Activated CD4-positive, CD25-positive, alpha-beta regulatory T cell treated with anti-CD3 and anti-CD28 coated beads, Interleukin-2, amount 50 U/mL, for 16 hours (primary cell): ENCODE measurements at regions not wholly inside any gene's neighbourhood (a gene's known extent, or its start where the extent isn't known, plus 50 kb on each side); places are given as distances from the start of the nearest gene placed in this dataset.
"Not testable (repeated sequence)": the region's sequence is repeated elsewhere in the genome, so short reads cannot be mapped to it uniquely, and the experiment has no call there.

Experiments
- DNase-seq: peaks from one replicate; pipeline ENCODE4 v3.0.0-alpha.2; 2020; ENCODE audit warnings: low read depth, low spot score

- DNase-seq = no peak
Measured at GRCh38 chr2:240373289-240373885, 62.1 kb upstream of the GPC1 start.

- DNase-seq = no peak
Measured at GRCh38 chr2:240374085-240374907, 61.2 kb upstream of the GPC1 start.

GRCh38 chr2:240375024-240375645 is 60.3 kb upstream of the GPC1 start:
- no peak for DNase-seq

- DNase-seq = no peak
Measured at GRCh38 chr2:240376739-240377138, 58.7 kb upstream of the GPC1 start.

GRCh38 chr2:240377366-240377765 is 58.1 kb upstream of the GPC1 start:
- no peak for DNase-seq

- DNase-seq = no peak
Measured at GRCh38 chr2:240379089-240379636, 56.3 kb upstream of the GPC1 start.

- DNase-seq = no peak
Measured at GRCh38 chr2:240383099-240383758, 52.2 kb upstream of the GPC1 start.

GRCh38 chr2:240383871-240384700 is 51.4 kb upstream of the GPC1 start:
- no peak for DNase-seq

- no peak for DNase-seq
Measured at GRCh38 chr2:240384711-240385450, 50.6 kb upstream of the GPC1 start.

- not testable (repeated sequence) for DNase-seq
Measured at GRCh38 chr2:240385451-240386161, 49.9 kb upstream of the GPC1 start.
